Stomach (tissue), 8 donors: ENCODE measurements at regions not wholly inside any gene's neighbourhood (a gene's known extent, or its start where the extent isn't known, plus 50 kb on each side); places are given as distances from the start of the nearest gene placed in this dataset.

Experiments used
- DNase-seq, 2 donors: peaks; one replicate each; pipeline versions ENCODE4 v3.0.0 to v3.0.0-alpha.2; 2013 to 2019
- H3K27ac ChIP-seq, 5 donors: fragments of 200-600 bp in 4 of 5; sonication (generic) in 4 of 5; one replicate each; pipeline ENCODE4 v1.5.1; 2013 to 2019; ENCODE audit warnings: mild to moderate bottlenecking in 1 of 5, moderate library complexity in 1 of 5
- H3K27me3 ChIP-seq, 3 donors: fragments of 200-600 bp; sonication (generic); one replicate each; pipeline ENCODE4 v1.5.1; 2017 to 2019; ENCODE audit warnings: mixed run types in 1 of 3
- H3K36me3 ChIP-seq, 4 donors: fragments of 200-600 bp; sonication (generic); 1 replicate in 3 of 4; 2 replicates in 1 of 4; pipeline ENCODE4 v1.5.1; 2016 to 2019
- H3K4me1 ChIP-seq, 4 donors: fragments of 200-600 bp; sonication (generic); one replicate each; pipeline ENCODE4 v1.5.1; 2016 to 2019
- H3K4me3 ChIP-seq, 4 donors: fragments of 200-600 bp; sonication (generic) in 3 of 4; one replicate each; pipeline ENCODE4 v1.5.1; 2016 to 2019; ENCODE audit warnings: mild to moderate bottlenecking in 1 of 4
- H3K9me3 ChIP-seq, 4 donors: fragments of 200-600 bp; sonication (generic); one replicate each; pipeline ENCODE4 v1.5.1; 2016 to 2019
- EP300 ChIP-seq: sonication (generic); formaldehyde crosslinking; IDR thresholded peaks from one replicate; pipeline ENCODE4 v1.6.1; 2017; ENCODE audit warnings: antibody characterized with exemption
- POLR2A ChIP-seq, 4 donors: fragments of 450-650 bp; IDR thresholded peaks; one replicate each; pipeline ENCODE4 v1.6.1; 2016; ENCODE audit warnings: antibody characterized with exemption in 4 of 4, control low read depth in 2 of 4, mild to moderate bottlenecking in 1 of 4, moderate library complexity in 1 of 4
- POLR2AphosphoS5 ChIP-seq, 3 donors: sonication (generic); formaldehyde crosslinking; IDR thresholded peaks; one replicate each; pipeline ENCODE4 v1.6.1; 2016; ENCODE audit warnings: antibody characterized with exemption in 3 of 3
- WGBS, 5 donors: extraction: QIAGEN DNeasy Blood & Tissue Kit in 3 of 5; methylation state at CpG; one replicate each; pipeline versions ENCODE4 v1.1.5 to v1.1.7; 2013 to 2018; 5-methylcytosine and 5-hydroxymethylcytosine counted together
- intact Hi-C: fragments of 100-400 bp; cut with DNase I; formaldehyde crosslinking; loops from one replicate; pipeline ENCODE4 v1.15.1; 2023; ENCODE audit warnings: low total_unique reads
- TF ChIP-seq, protein P1 (sequence below), 7 experiments: fragments of 450-650 bp in 4 of 7; fragments of 200-600 bp in 3 of 7; sonication (generic) in 3 of 7; IDR thresholded peaks; one replicate each; pipeline ENCODE4 v1.5.1; 2016 to 2019; ENCODE audit warnings: antibody characterized with exemption in 7 of 7, control low read depth in 2 of 7, mild to moderate bottlenecking in 1 of 7
- donor health status: healthy with polysubstance abuse.
- donor health status: Bipolar disorder and iron deficiency.
- donor health status: healthy.

DNA sequence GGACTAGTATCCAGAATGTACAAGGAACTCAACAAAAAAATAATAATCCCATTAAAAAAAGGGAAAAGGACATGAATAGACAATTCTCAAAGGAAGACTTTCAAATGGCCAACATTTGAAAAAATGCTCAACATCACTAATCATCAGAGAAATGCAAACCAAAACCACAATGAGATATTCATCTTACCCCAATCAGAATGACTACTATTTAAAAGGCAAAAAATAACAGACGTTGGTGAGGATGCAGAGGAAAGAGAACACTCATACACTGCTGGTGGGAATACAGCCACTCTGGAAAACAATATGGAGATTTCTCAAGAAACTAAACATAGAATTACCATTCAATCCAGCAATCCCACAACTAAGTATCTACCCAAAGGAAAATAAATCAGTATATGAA lies 133.1 kb downstream of the KDR start:
- TF ChIP-seq, protein P1, sequence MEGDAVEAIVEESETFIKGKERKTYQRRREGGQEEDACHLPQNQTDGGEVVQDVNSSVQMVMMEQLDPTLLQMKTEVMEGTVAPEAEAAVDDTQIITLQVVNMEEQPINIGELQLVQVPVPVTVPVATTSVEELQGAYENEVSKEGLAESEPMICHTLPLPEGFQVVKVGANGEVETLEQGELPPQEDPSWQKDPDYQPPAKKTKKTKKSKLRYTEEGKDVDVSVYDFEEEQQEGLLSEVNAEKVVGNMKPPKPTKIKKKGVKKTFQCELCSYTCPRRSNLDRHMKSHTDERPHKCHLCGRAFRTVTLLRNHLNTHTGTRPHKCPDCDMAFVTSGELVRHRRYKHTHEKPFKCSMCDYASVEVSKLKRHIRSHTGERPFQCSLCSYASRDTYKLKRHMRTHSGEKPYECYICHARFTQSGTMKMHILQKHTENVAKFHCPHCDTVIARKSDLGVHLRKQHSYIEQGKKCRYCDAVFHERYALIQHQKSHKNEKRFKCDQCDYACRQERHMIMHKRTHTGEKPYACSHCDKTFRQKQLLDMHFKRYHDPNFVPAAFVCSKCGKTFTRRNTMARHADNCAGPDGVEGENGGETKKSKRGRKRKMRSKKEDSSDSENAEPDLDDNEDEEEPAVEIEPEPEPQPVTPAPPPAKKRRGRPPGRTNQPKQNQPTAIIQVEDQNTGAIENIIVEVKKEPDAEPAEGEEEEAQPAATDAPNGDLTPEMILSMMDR (IDR thresholded peaks at IDR 0.05): no peak
- TF ChIP-seq POLR2AphosphoS5 (IDR thresholded peaks at IDR 0.05): no peak
- no peak for TF ChIP-seq EP300
- H3K36me3 ChIP-seq: no peaks in the 10 kb centered on the region
- peaks cover 0 to 30% (median 21%) of the 10 kb centered on the region in 4 donors for H3K9me3 ChIP-seq
- intact Hi-C loops: no loop called here
- H3K27me3 ChIP-seq: no peaks in the 10 kb centered on the region
- no peak overlapping the region for H3K4me3 ChIP-seq
- WGBS, 5 donors: 64 to 86% (median 73%) methylated on average over 1 of the region's 1 CpG
- H3K4me1 ChIP-seq: no peaks in the 10 kb centered on the region
- H3K27ac ChIP-seq: no peak overlapping the region
- DNase-seq: no peak

DNA sequence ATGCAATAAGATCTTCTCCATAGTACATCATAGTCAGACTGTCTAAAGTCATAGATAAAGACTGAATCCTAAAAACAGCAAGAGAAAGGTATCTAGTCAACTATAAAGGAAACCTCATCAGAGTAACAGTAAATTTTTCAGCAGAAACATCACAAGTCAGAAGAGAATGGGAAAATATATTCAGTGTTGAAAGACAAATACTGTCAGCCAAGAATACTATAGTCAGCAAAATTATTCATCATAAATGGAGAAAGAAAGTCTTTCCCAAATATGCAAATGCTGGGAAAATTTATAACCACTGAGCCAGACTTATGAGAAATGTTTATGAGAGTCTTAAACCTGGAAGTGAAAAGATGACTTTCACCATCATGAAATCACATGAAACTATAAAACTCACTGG lies 136.7 kb downstream of the KDR start:
- H3K27me3 ChIP-seq: no peaks in the 10 kb centered on the region
- no peak for DNase-seq
- intact Hi-C loops: no loop called here
- H3K27ac ChIP-seq: no peak overlapping the region
- no peaks in the 10 kb centered on the region for H3K4me1 ChIP-seq
- no peaks in the 10 kb centered on the region for H3K36me3 ChIP-seq
- TF ChIP-seq POLR2AphosphoS5 (IDR thresholded peaks at IDR 0.05) (no peak), POLR2A (IDR thresholded peaks at IDR 0.05) (no peak)
- H3K9me3 ChIP-seq: peaks cover 0 to 35% (median 21%) of the 10 kb centered on the region in 4 donors
- no peak overlapping the region for H3K4me3 ChIP-seq

DNA sequence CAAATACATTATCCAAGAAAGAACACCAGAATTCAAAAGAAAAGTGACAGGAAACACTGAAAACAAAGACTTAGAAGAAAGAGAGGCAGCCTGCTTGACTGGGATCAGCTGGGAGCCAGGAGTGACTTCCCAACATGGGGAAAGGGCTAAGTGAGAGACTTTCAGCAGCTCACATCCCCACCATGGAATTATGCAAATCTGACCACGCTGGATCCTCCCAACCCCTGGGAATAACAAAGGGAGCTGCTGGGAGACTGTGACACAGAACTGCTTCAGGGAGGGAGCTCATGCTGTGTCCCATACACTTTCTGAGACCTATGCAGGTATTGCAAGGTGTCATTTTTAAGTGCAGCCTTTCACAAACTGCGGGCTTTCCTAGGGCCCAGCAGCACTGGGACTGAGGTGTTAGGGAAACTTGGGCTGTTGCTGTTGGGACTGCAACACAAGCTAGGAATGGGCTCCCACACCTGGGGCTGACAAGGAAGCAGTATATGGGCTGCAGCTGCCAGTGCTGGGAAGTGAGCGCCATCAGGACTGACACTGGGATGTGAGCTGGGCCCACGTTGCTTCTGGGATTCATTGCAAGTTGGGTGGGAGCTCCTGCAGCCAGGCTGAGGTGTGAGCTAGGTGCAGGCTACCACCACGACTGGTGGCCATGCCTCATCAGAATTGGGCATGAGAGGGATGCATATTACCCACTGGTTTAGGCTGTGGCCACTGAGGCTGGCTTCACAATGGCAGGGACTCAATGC lies 139.1 kb downstream of the KDR start:
- TF ChIP-seq EP300: no peak
- no peak for TF ChIP-seq POLR2AphosphoS5 (IDR thresholded peaks at IDR 0.05)
- TF ChIP-seq POLR2A (IDR thresholded peaks at IDR 0.05): no peak
- TF ChIP-seq, protein P1 (IDR thresholded peaks at IDR 0.05): no peak
- Histone ChIP-seq H3K9me3 (peaks cover 0 to 30% (median 21%) of the 10 kb centered on the region in 4 donors), H3K4me3 (no peak overlapping the region), H3K27ac (no peak overlapping the region), H3K27me3 (no peaks in the 10 kb centered on the region), H3K36me3 (no peaks in the 10 kb centered on the region), H3K4me1 (no peaks in the 10 kb centered on the region)
- DNase-seq: no peak
- intact Hi-C loops: no loop called here
- WGBS, 5 donors: 52 to 62% (median 59%) methylated on average over 4 to 5 of the region's 5 CpGs

DNA sequence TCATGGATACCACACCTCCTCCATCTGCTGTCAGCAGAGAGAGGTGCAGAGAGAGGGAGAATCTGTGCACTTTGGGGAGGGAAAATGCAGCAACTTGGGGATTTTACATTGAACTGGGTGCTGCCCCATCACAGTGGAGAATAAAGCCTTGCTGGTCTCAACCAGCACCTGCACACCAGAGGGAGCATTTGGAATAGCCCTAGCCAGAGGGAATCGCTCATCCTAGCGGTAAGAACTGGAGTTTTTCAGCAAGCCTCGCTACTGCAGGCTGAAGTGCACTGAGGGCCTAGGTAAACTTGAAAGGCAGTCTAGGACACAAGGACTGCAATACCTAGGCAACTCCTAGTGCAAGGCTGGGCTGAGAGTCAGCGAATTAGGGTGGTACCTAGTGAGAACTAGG lies 148.7 kb downstream of the KDR start:
- Histone ChIP-seq H3K4me3 (no peak overlapping the region), H3K27ac (no peak overlapping the region), H3K36me3 (no peaks in the 10 kb centered on the region), H3K27me3 (no peaks in the 10 kb centered on the region), H3K4me1 (no peaks in the 10 kb centered on the region), H3K9me3 (peaks cover 0 to 5% (median 0%) of the 10 kb centered on the region in 4 donors)
- 40 to 63% (median 53%) methylated on average over 1 to 4 of the region's 4 CpGs for WGBS, 5 donors
- intact Hi-C loops: loop anchor here (10.0 kb wide), 1 partner anchor 338 kb away; no protein-coding TSS in a partner anchor
- no peak for DNase-seq
- TF ChIP-seq EP300: no peak
- TF ChIP-seq POLR2AphosphoS5 (IDR thresholded peaks at IDR 0.05): no peak
- TF ChIP-seq, protein P1 (IDR thresholded peaks at IDR 0.05): no peak
- no peak for TF ChIP-seq POLR2A (IDR thresholded peaks at IDR 0.05)

- intact Hi-C loops: loop anchor here (10.0 kb wide), 1 partner anchor 339 kb away; no protein-coding TSS in a partner anchor
- WGBS, 5 donors: 85 to 92% (median 91%) methylated on average over 3 of the region's 3 CpGs
- no peak for DNase-seq
Observed at GRCh38 chr4:54976031-54976430, 149.4 kb downstream of the KDR start.

More at GRCh38 chr4:54976031-54976430, 149.4 kb downstream of the KDR start:
- H3K4me1 ChIP-seq: no peaks in the 10 kb centered on the region
- TF ChIP-seq, protein P1 (IDR thresholded peaks at IDR 0.05): no peak
- TF ChIP-seq EP300 (no peak), POLR2A (IDR thresholded peaks at IDR 0.05) (no peak), POLR2AphosphoS5 (IDR thresholded peaks at IDR 0.05) (no peak)
- no peaks in the 10 kb centered on the region for H3K36me3 ChIP-seq
- peaks cover 0 to 5% (median 0%) of the 10 kb centered on the region in 4 donors for H3K9me3 ChIP-seq
- H3K27ac ChIP-seq: no peak overlapping the region
- H3K4me3 ChIP-seq: no peak overlapping the region
- H3K27me3 ChIP-seq: no peaks in the 10 kb centered on the region
